IPS-18a (cell line): ENCODE measurements at regions not wholly inside any gene's neighbourhood (a gene's known extent, or its start where the extent isn't known, plus 50 kb on each side); places are given as distances from the start of the nearest gene placed in this dataset.

Experiments used
- H3K27ac ChIP-seq: one replicate; pipeline ENCODE4 v1.5.1; 2013; ENCODE audit warnings: low read length
- H3K27me3 ChIP-seq: one replicate; pipeline ENCODE4 v1.6.1; 2013; ENCODE audit warnings: mild to moderate bottlenecking, low read length; ENCODE audit not compliant: control insufficient read depth, insufficient read depth
- H3K36me3 ChIP-seq: one replicate; pipeline ENCODE4 v1.6.1; 2013; ENCODE audit warnings: low read depth, low read length; ENCODE audit not compliant: control insufficient read depth
- H3K4me1 ChIP-seq: one replicate; pipeline ENCODE4 v1.6.1; 2013; ENCODE audit warnings: low read depth, low read length; ENCODE audit not compliant: control insufficient read depth
- H3K4me3 ChIP-seq: one replicate; pipeline ENCODE4 v1.5.1; 2013; ENCODE audit warnings: low read length
- H3K9ac ChIP-seq: one replicate; pipeline ENCODE4 v1.6.1; 2013; ENCODE audit warnings: mild to moderate bottlenecking, low read length, moderate library complexity
- H3K9me3 ChIP-seq: one replicate; pipeline ENCODE4 v1.6.1; 2013; ENCODE audit warnings: low read depth, low read length; ENCODE audit not compliant: control insufficient read depth

DNA sequence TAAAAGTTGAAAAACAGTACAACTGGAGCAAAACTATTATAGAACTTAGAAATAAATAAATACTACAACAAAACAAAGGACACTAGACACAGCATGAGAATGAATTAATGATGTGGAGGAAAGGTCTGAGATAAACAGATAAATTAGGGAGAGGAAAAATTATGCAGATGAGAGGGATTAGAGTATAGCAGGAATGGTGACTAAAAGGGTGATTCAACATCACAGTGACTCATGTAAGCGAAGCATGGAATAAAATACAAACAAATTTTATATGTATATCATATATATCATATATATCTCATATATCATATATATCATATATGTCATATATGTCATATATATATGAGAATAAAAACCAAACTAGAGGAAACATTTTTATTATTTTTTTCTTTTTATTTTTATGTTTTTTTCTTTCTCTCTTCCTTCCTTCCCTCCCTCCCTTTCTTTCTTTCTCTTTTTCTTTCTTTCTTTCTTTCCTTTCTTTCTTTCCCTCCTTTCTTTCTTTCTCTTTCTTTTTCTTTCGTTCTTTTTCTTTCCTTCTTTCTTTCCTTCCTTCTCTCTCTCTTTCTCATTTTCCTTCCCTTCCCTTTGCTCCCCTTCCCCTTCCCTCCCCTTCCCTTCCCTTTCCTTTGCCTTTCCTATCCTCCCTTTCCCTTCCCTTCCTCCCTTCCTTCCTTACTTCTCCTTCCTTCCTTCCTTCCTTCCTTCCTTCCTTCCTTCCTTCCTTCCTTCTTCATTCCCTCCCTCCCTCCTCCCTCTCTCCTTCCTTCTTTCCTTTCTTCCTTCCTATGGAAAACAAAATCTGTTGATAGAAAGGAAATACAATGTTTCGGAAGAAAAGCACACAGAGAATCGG is 1014.6 kb downstream of the GRIK2 start:
- Histone ChIP-seq H3K4me1 (no peaks in the 10 kb centered on the region), H3K9me3 (no peaks in the 10 kb centered on the region), H3K27me3 (no peaks in the 10 kb centered on the region), H3K4me3 (no peak overlapping the region), H3K27ac (no peak overlapping the region), H3K9ac (no peak overlapping the region), H3K36me3 (no peaks in the 10 kb centered on the region)

DNA sequence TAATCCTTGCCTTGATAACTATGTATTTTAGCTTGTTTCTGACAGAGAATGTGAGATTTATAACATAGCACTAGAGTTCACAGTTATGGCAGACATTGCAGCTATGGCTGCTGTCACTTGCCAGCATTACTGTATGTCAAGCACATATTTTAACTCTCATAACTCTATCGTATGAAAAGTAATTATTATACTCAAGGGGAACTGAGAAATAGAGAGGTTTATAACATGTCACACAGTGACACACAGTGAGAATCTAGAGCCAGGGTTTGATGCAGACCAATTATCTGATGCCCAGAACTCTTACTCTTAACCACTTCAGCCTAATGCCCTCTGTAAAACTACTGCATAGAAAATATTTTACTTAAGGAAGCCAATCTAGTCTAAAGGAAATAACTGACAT is 1012.4 kb downstream of the GRIK2 start:
- Histone ChIP-seq H3K36me3 (no peaks in the 10 kb centered on the region), H3K9me3 (no peaks in the 10 kb centered on the region), H3K4me1 (no peaks in the 10 kb centered on the region), H3K9ac (no peak overlapping the region), H3K27ac (no peak overlapping the region), H3K4me3 (no peak overlapping the region), H3K27me3 (no peaks in the 10 kb centered on the region)

DNA sequence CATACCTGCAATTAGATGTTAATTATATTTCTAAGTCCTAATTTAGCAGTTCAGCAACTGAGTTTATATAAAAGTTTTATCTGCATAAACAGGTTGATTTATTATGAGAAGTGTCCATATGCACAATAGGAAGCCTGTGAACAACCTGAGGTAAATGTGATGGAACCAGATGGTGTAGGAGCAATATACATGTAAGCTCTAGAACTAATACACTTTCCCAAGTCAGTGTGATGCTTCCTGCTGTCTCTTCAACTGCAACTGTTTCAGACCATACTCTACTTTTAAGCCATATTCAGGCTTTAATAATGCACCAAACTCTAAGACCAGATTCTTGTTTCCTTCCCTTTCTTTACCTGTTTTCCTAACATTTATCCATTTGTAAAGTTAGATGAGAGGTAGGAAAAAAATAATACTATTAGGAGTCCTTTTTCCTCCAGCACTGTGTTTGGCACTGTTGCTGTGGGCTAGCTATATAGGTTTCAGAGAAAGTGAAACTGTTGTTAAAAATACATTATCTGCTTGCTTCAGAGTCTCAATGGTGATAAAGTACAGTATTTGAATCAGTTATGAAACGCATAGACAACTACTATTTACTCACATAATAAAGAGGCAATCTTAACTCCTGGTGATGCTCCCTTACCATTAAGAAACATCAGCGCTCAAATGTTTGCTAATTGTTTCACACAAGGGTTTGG is 1009.3 kb downstream of the GRIK2 start:
- Histone ChIP-seq H3K4me3 (no peak overlapping the region), H3K9ac (no peak overlapping the region), H3K9me3 (no peaks in the 10 kb centered on the region), H3K36me3 (no peaks in the 10 kb centered on the region), H3K27ac (no peak overlapping the region), H3K27me3 (no peaks in the 10 kb centered on the region), H3K4me1 (peaks cover 10% of the 10 kb centered on the region)

DNA sequence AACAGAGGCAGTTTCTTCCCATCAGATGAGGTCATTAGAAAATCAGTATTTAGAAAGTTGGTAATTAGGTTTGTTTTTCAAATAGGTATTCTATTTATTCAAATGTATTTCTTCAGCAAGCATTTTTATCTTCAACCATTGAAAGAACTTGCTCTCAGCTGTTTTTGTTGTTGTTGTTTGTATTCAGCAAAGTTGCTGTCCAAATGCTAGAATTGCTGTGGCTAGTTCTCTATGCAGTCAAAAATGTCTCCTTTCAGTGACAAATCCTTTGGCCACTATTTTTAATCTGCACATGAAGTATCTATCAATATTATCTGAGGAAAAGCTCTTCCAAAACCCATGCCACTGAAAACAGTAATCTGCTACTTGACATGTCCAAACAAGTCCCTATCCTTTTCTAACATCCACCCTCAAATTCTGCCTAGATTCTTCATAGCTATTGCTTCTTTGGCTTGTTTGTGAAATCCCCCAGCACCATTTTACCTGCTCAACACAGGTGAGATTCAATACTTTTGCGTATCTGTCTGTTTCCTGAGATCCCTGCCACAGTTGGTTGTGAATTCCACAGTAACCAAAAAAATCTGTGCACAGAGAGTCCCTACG is 1005.4 kb downstream of the GRIK2 start:
- Histone ChIP-seq H3K9me3 (peaks cover 3% of the 10 kb centered on the region), H3K27ac (peak overlapping the region; percentile 18), H3K36me3 (no peaks in the 10 kb centered on the region), H3K9ac (no peak overlapping the region), H3K4me1 (peaks cover 10% of the 10 kb centered on the region), H3K4me3 (no peak overlapping the region), H3K27me3 (no peaks in the 10 kb centered on the region)

DNA sequence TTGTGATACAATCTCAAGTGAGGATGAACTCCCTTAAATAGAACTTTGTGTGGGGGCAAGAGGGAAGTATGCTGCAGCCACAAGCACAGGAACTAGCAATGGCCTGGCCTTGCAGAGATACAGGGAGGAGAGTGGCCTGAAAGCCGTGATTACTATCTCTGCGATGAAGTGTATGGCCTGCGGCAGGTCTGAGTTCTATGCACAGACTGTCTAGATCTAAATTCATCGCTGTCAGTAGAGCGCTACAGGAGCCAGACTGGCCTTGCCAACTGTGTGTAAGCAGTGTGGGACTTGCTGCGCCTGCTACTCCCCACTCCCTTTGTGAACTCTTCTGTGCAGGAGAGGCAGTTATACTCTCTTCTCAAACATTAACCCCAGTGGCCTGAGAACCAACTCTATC is 997.0 kb downstream of the GRIK2 start:
- Histone ChIP-seq H3K36me3 (no peaks in the 10 kb centered on the region), H3K27ac (no peak overlapping the region), H3K9me3 (peaks cover 3% of the 10 kb centered on the region), H3K4me1 (no peaks in the 10 kb centered on the region), H3K27me3 (no peaks in the 10 kb centered on the region), H3K9ac (no peak overlapping the region), H3K4me3 (no peak overlapping the region)

DNA sequence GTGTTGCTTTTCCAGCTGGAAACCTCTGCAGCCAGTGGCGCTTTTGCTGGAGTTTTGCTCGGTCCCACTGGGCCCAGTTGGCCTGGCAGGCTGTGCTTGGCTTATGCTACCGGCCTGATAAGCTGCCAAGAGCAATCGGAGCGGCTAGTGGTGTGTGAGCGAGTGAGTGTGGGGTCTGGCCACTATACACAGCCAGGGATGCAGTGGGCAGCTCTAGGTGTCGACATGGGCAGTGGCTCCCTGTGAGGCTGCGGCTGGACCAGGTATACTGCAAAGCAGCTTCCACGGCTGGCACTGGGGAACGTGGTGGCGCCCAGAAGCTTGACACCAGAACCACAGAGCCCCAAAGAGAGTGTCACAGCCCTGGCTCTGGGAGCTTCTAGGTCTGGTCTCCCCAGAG is 996.5 kb downstream of the GRIK2 start:
- H3K9me3 ChIP-seq: peaks cover 3% of the 10 kb centered on the region
- no peak overlapping the region for H3K9ac ChIP-seq

DNA sequence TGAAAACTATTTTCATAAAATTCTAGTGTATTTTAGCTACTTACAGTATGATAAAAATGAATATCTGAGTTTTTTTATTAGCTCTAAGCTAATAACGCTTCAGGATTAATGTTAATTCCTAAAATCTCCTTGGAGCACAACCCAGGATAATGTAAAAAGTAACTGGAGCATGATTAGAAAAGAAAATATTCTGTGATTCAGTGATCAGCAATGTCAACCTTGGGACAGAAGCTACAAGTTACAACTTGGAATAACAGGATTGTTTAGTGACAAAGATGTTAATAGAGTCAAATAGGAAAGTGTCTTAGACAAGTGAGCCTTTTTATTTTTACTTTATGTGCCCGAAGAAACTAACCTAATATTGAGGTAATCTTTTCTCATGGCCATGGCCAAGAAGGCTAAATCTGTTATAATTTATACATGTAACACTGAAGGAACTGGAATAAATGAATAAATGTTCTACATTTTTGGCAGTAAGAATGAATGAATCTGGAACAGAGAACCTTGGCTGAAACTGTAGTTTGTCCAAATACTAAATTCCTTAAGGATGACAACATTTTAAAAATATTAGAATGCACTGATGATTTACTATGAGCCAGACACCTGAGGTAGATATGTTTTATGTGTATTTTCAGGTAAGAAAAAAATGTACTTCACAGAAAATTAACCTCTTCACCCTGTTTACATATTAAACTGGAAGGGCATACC is 994.0 kb downstream of the GRIK2 start:
- Histone ChIP-seq H3K4me3 (no peak overlapping the region), H3K9ac (no peak overlapping the region), H3K27ac (no peak overlapping the region), H3K36me3 (no peaks in the 10 kb centered on the region), H3K27me3 (no peaks in the 10 kb centered on the region), H3K9me3 (no peaks in the 10 kb centered on the region), H3K4me1 (no peaks in the 10 kb centered on the region)

More for the DNA sequence above, 996.5 kb downstream of the GRIK2 start:
- Histone ChIP-seq H3K4me1 (no peaks in the 10 kb centered on the region), H3K27ac (no peak overlapping the region), H3K36me3 (no peaks in the 10 kb centered on the region), H3K27me3 (no peaks in the 10 kb centered on the region), H3K4me3 (no peak overlapping the region)

DNA sequence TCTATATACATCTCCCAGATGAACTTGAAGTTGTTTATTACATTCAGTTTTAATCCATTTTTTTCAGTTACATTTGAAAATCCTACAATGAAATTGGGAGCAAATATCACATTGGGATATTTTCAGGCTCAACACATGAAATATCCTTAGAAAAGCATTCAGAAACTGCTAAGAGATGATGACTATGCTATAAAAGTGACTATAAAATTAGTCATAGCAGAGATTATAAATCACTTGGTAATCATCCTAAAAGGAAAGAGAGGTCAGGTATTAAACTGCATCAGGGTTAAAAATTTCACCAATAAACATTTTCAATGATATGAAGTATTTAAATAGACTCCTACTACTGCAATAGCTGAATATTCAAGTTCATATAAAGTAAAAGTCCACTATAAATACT is 987.7 kb downstream of the GRIK2 start:
- Histone ChIP-seq H3K9ac (no peak overlapping the region), H3K4me3 (no peak overlapping the region), H3K36me3 (no peaks in the 10 kb centered on the region), H3K27me3 (no peaks in the 10 kb centered on the region), H3K27ac (no peak overlapping the region), H3K9me3 (no peaks in the 10 kb centered on the region), H3K4me1 (no peaks in the 10 kb centered on the region)

DNA sequence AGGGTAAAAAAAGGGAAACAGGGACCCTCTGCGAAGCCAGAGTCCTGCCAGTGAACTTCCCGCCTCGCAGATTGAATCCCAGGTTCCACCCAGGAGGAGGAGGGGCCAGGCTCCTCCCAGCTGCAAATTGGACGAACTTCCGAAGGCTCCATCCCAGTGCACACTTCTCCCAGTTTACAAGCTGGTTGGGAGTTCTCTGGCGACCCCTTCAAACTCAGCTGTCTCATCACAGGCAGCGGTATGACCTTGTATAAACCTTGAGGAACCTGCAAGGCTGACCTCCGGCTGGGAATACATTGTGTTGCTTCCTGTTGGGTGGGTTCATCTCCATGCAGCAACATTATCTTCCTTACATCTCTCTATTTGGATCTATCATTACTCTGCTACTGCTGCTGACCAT is 962.7 kb downstream of the GRIK2 start:
- Histone ChIP-seq H3K4me1 (peaks cover 7% of the 10 kb centered on the region), H3K27me3 (no peaks in the 10 kb centered on the region), H3K4me3 (no peak overlapping the region), H3K36me3 (no peaks in the 10 kb centered on the region), H3K9ac (no peak overlapping the region), H3K9me3 (no peaks in the 10 kb centered on the region), H3K27ac (no peak overlapping the region)

DNA sequence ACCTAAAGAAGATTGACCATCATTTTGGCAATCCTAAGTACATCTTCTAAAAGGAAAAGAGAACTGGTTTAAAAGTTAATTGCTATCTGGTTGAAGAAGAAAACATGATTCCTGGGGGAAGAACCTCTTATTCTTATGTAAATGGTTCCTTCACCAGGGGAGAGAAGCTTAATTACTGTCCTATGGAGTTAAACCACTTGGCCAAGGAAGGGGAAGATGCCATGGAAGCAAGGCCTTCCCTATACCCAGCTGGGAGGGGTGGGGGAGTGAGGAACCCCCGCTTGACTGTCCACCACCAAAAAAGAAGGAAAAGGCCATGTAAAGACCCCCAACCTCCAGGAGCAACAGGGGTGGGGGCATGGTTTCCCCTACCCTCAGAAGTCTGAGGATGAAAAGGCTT is 962.1 kb downstream of the GRIK2 start:
- peaks cover 7% of the 10 kb centered on the region for H3K4me1 ChIP-seq
- no peaks in the 10 kb centered on the region for H3K36me3 ChIP-seq
- H3K4me3 ChIP-seq: no peak overlapping the region
- H3K27ac ChIP-seq: no peak overlapping the region
- H3K9me3 ChIP-seq: no peaks in the 10 kb centered on the region
- H3K9ac ChIP-seq: no peak overlapping the region
- H3K27me3 ChIP-seq: no peaks in the 10 kb centered on the region

DNA sequence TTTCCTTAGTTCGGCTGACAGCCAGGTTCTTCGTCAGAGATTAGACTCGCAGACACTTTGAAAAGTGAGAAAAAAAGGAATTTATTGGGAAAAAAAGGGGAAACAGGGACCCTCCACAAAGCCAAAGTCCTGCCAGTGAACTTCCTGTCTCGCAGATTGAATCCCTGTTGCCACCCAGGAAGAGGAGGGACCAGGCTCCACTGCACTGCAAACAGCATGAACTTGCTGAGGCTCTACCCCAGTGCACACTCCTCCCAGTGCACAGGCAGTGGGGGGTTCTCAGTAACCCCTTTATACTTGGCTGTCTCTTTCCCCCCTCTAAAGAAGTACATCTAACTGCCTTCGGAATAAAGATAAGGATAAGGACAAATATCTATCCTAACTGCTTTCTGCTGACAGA is 959.0 kb downstream of the GRIK2 start:
- H3K27ac ChIP-seq: no peak overlapping the region

More for the DNA sequence above, 959.0 kb downstream of the GRIK2 start:
- Histone ChIP-seq H3K9ac (no peak overlapping the region), H3K9me3 (no peaks in the 10 kb centered on the region), H3K36me3 (no peaks in the 10 kb centered on the region), H3K27me3 (no peaks in the 10 kb centered on the region), H3K4me3 (no peak overlapping the region), H3K4me1 (peaks cover 7% of the 10 kb centered on the region)
